OCI-LY3 (cell line): ENCODE measurements at regions not wholly inside any gene's neighbourhood (a gene's known extent, or its start where the extent isn't known, plus 50 kb on each side); places are given as distances from the start of the nearest gene placed in this dataset.

Experiments
- H2AFZ ChIP-seq: fragments of 200-600, 300-600 bp; shearing (Covaris generic); 2 replicates; pipeline ENCODE4 v1.6.0; 2014; ENCODE audit warnings: antibody characterized with exemption, low read depth, low read length
- H3K27ac ChIP-seq: fragments of 200-600, 300-600 bp; sonication (generic); 2 replicates; pipeline ENCODE4 v1.5.1; 2014; ENCODE audit warnings: mild to moderate bottlenecking, low read length, moderate library complexity, mixed read lengths
- H3K27me3 ChIP-seq: fragments of 200-600, 300-600 bp; sonication (generic); 2 replicates; pipeline ENCODE4 v1.6.1; 2014; ENCODE audit warnings: low read depth, low read length, mixed read lengths
- H3K36me3 ChIP-seq: fragments of 200-600, 300-600 bp; sonication (generic); replicated peaks from 2 replicates; pipeline ENCODE3; 2014; ENCODE audit warnings: low read depth, low read length, mixed read lengths
- H3K4me1 ChIP-seq: fragments of 300-600, 200-600 bp; sonication (generic); 2 replicates; pipeline ENCODE4 v1.6.1; 2014; ENCODE audit warnings: low read length, mixed read lengths
- H3K4me2 ChIP-seq: fragments of 200-600, 300-600 bp; sonication (generic); 2 replicates; pipeline ENCODE4 v1.6.1; 2014; ENCODE audit warnings: low read length, mixed read lengths
- H3K4me3 ChIP-seq: fragments of 300-600, 200-600 bp; sonication (generic); 2 replicates; pipeline ENCODE4 v1.5.1; 2014; ENCODE audit warnings: antibody characterized with exemption, mild to moderate bottlenecking, low read length, moderate library complexity
- H3K79me2 ChIP-seq: fragments of 300-600, 200-600 bp; shearing (Covaris generic); 2 replicates; pipeline ENCODE4 v1.6.1; 2014; ENCODE audit warnings: mild to moderate bottlenecking, low read length, mixed read lengths
- H3K9ac ChIP-seq: fragments of 300-600, 200-600 bp; shearing (Covaris generic); 2 replicates; pipeline ENCODE4 v1.6.0; 2014; ENCODE audit warnings: mild to moderate bottlenecking, low read length, moderate library complexity
- H3K9me3 ChIP-seq: fragments of 200-600, 300-600 bp; shearing (Covaris generic); 2 replicates; pipeline ENCODE4 v1.6.1; 2014; ENCODE audit warnings: low read length, mixed read lengths; ENCODE audit not compliant: insufficient read depth
- H4K20me1 ChIP-seq: fragments of 200-600, 300-600 bp; sonication (generic); 2 replicates; pipeline ENCODE4 v1.6.1; 2016; ENCODE audit warnings: low read length, mixed read lengths; ENCODE audit not compliant: insufficient read depth
- EZH2phosphoT487 ChIP-seq: fragments of 200-600 bp; shearing (Covaris generic); IDR thresholded peaks from 2 replicates; pipeline ENCODE4 v1.6.1; 2018; ENCODE audit warnings: antibody characterized with exemption, mixed run types, low read depth
- TF ChIP-seq, protein P1 (sequence below): fragments of 200-600, 300-600 bp; sonication (generic); IDR thresholded peaks from 2 replicates; pipeline ENCODE4 v1.5.1; 2014; ENCODE audit warnings: antibody characterized with exemption, low read length, low read depth

- Histone ChIP-seq H3K27me3 (peaks cover 71% of the 10 kb centered on the region), H3K4me1 (no peaks in the 10 kb centered on the region), H3K4me3 (no peak overlapping the region), H3K4me2 (no peak overlapping the region), H3K9me3 (0 out of 2 replicates have a peak, but pooled peaks cover 7% of the 10 kb centered on the region), H3K79me2 (no peaks in the 10 kb centered on the region), H3K9ac (no peak overlapping the region), H3K36me3 (no peaks in the 10 kb centered on the region), H4K20me1 (no peaks in the 10 kb centered on the region), H2AFZ (no peak overlapping the region), H3K27ac (no peak overlapping the region)
- TF ChIP-seq, protein P1, sequence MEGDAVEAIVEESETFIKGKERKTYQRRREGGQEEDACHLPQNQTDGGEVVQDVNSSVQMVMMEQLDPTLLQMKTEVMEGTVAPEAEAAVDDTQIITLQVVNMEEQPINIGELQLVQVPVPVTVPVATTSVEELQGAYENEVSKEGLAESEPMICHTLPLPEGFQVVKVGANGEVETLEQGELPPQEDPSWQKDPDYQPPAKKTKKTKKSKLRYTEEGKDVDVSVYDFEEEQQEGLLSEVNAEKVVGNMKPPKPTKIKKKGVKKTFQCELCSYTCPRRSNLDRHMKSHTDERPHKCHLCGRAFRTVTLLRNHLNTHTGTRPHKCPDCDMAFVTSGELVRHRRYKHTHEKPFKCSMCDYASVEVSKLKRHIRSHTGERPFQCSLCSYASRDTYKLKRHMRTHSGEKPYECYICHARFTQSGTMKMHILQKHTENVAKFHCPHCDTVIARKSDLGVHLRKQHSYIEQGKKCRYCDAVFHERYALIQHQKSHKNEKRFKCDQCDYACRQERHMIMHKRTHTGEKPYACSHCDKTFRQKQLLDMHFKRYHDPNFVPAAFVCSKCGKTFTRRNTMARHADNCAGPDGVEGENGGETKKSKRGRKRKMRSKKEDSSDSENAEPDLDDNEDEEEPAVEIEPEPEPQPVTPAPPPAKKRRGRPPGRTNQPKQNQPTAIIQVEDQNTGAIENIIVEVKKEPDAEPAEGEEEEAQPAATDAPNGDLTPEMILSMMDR = no peak
- no peak for TF ChIP-seq EZH2phosphoT487
Measured at GRCh38 chr18:61756244-61756643, 136.6 kb downstream of the RNF152 start.

- Histone ChIP-seq H3K27ac (no peak overlapping the region), H3K4me1 (no peaks in the 10 kb centered on the region), H3K27me3 (peaks cover 66% of the 10 kb centered on the region), H3K4me3 (no peak overlapping the region), H3K79me2 (no peaks in the 10 kb centered on the region), H3K36me3 (no peaks in the 10 kb centered on the region), H4K20me1 (no peaks in the 10 kb centered on the region), H3K9ac (no peak overlapping the region), H2AFZ (no peak overlapping the region), H3K4me2 (no peak overlapping the region), H3K9me3 (0 out of 2 replicates have a peak, but pooled peaks cover 7% of the 10 kb centered on the region)
- TF ChIP-seq, protein P1 = no peak
- TF ChIP-seq EZH2phosphoT487 = no peak
Measured at GRCh38 chr18:61755555-61755954, 137.3 kb downstream of the RNF152 start.

DNA sequence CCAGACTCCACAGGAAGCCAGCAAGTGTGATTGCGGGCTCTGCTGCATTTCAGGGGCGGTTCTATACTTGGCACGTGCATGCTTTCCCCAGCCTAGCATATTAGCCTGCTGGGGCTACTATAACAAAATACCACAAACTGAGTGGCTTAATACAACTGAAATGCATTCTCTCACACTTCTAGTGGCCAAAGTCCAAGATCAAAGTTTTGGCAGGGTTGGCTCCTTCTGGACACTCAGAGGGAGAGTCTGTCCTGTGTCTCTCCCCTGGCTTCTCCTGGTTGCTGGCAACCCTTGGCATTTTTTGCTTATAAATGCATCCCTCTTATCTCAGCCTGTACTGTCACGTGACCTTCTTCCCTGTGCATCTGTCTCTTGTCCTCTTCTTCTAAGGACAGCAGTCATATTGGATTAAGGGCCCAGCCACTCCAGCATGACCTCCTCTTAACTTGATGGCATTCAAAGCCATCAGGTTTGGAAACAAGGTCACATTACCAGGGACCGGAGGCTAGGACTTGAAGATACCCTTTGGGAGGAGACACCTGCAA, 138.7 kb downstream of the RNF152 start:
- Histone ChIP-seq H3K9ac (no peak overlapping the region), H3K4me1 (no peaks in the 10 kb centered on the region), H4K20me1 (no peaks in the 10 kb centered on the region), H3K27me3 (peaks cover 58% of the 10 kb centered on the region), H3K27ac (no peak overlapping the region), H3K79me2 (no peaks in the 10 kb centered on the region), H3K4me2 (no peak overlapping the region), H3K4me3 (no peak overlapping the region), H2AFZ (no peak overlapping the region), H3K9me3 (no peaks in the 10 kb centered on the region), H3K36me3 (no peaks in the 10 kb centered on the region)
- no peak for TF ChIP-seq EZH2phosphoT487
- TF ChIP-seq, protein P1 = no peak

- H3K4me2 ChIP-seq = no peak overlapping the region
- H3K79me2 ChIP-seq = no peaks in the 10 kb centered on the region
- TF ChIP-seq, protein P1 = no peak
- TF ChIP-seq EZH2phosphoT487 = no peak
- peaks cover 58% of the 10 kb centered on the region for H3K27me3 ChIP-seq
- H3K9me3 ChIP-seq = no peaks in the 10 kb centered on the region
- no peaks in the 10 kb centered on the region for H3K36me3 ChIP-seq
- H2AFZ ChIP-seq = no peak overlapping the region
- no peaks in the 10 kb centered on the region for H3K4me1 ChIP-seq
- no peak overlapping the region for H3K4me3 ChIP-seq
- H3K27ac ChIP-seq = no peak overlapping the region
- no peaks in the 10 kb centered on the region for H4K20me1 ChIP-seq
- H3K9ac ChIP-seq = no peak overlapping the region
Measured at GRCh38 chr18:61753373-61753772, 139.4 kb downstream of the RNF152 start.
